ENCODE measurements at regions not wholly inside any gene's neighbourhood (a gene's known extent, or its start where the extent isn't known, plus 50 kb on each side); places are given as distances from the start of the nearest gene placed in this dataset.

DNA sequence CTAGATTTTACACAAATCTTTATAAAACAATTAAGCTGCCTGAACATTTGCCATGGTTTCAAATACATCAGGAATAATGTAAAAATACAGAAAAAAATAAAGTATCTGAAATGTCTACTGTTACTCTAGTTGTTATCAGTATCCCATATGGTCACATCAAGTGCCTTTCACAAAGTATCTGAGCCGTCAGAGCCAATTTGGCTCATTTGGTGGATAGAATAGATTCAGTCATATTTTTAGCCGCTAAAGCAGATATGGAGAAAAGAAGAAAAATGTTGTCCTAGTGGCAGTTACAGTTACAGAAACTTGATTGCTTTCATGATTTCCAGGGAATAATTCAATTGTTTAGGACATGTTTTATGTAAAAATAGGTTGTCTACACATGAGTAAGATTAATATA is 641.1 kb downstream of the RAPGEF2 start:
- no peak for ATAC-seq
- CTCF ChIA-PET = no interaction called here
- no peak overlapping the region for H3K27ac Mint-ChIP-seq

DNA sequence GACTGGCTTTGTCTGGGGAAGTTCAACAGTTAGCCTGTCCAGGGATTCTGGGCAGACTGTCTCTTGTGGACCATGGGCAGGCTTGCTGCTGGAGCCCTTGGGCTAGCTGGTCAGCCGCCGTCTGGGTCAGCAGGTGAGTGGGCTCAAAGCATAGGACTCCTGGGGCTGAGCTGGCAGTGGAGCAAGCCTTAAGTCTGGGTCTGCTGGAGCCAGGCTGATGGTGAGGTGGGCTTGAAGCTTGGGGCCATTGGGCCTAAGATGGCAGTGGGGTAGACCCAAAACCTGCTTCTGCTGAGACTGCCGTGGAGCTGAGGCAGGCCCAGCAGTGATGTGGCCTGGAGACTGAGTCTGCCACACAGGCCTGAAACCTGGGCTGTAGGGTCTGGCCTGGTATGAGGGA is 645.1 kb downstream of the RAPGEF2 start:
- Mint-ChIP-seq H3K36me3 (no peaks in the 10 kb centered on the region), H3K27ac (no peak overlapping the region), H3K9me3 (ENCODE audit: low read depth) (no peaks in the 10 kb centered on the region), H3K27me3 (no peaks in the 10 kb centered on the region), H3K4me1 (no peaks in the 10 kb centered on the region), H3K4me3 (no peak overlapping the region)
- ATAC-seq = no peak
- DNase-seq = no peak
- CTCF ChIA-PET = no interaction called here

More for the DNA sequence above, 641.1 kb downstream of the RAPGEF2 start:
- no peak for DNase-seq
- no peaks in the 10 kb centered on the region for H3K4me1 Mint-ChIP-seq
- H3K27me3 Mint-ChIP-seq = no peaks in the 10 kb centered on the region
- peaks cover 8% of the 10 kb centered on the region for H3K9me3 Mint-ChIP-seq (ENCODE audit: low read depth)
- H3K4me3 Mint-ChIP-seq = no peak overlapping the region
- H3K36me3 Mint-ChIP-seq = no peaks in the 10 kb centered on the region

DNA sequence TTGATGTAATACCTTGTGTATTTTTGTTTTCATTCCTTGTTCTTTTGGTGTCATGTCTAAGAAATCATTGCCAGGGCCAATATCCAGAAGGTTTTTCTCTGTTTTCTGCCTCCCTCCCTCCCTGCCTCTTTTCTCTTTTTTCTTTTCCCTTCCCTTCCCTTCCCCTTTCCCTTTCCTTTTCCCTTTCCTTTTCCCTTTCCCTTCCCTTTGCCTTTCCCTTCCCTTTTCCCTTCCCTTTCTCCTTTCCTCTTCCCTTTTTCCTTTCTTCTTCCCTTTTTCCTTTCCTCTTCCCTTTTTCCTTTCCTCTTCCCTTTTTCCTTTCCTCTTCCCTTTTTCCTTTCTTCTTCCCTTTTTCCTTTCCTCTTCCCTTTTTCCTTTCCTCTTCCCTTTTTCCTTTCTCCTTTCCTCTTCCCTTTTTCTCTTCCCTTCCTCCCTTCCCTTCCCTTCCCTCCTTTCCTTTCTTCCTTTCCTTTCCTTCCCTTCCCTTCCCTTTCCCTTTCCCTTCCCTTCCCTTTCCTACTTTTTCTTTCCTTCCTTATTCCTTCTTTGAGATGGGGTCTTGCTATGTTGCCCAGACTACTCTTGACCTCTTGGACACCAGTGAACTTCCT is 646.1 kb downstream of the RAPGEF2 start:
- Mint-ChIP-seq H3K36me3 (no peaks in the 10 kb centered on the region), H3K9me3 (ENCODE audit: low read depth) (peaks cover 2% of the 10 kb centered on the region), H3K27me3 (no peaks in the 10 kb centered on the region), H3K4me3 (no peak overlapping the region), H3K4me1 (no peaks in the 10 kb centered on the region), H3K27ac (no peak overlapping the region)
- ATAC-seq (no peak), DNase-seq (no peak)
- CTCF ChIA-PET = no interaction called here

DNA sequence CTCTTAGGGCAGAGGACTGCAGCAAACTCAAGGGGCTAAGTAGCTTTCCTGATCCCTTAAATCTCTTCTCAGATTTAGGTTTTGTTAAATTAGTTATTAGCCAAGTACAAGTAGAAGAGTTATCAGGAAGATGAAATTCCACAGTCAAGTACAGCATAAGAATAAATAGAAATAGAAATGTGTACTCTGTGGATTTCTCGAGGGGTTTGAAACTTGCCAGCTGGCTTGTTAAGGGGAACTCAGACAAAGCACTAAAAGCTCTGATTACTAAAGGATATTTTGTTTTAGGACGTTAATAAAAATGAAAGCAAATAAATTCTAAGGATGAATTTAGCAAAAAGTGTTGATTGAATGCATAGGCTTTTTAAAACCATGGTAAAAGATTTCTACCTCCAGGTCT is 654.6 kb downstream of the RAPGEF2 start:
- no peak overlapping the region for H3K27ac Mint-ChIP-seq
- H3K4me3 Mint-ChIP-seq = no peak overlapping the region
- no peak for ATAC-seq
- peaks cover 3% of the 10 kb centered on the region for H3K9me3 Mint-ChIP-seq (ENCODE audit: low read depth)
- no peaks in the 10 kb centered on the region for H3K36me3 Mint-ChIP-seq
- no peaks in the 10 kb centered on the region for H3K4me1 Mint-ChIP-seq
- CTCF ChIA-PET = no interaction called here
- H3K27me3 Mint-ChIP-seq = no peaks in the 10 kb centered on the region
- DNase-seq = no peak

DNA sequence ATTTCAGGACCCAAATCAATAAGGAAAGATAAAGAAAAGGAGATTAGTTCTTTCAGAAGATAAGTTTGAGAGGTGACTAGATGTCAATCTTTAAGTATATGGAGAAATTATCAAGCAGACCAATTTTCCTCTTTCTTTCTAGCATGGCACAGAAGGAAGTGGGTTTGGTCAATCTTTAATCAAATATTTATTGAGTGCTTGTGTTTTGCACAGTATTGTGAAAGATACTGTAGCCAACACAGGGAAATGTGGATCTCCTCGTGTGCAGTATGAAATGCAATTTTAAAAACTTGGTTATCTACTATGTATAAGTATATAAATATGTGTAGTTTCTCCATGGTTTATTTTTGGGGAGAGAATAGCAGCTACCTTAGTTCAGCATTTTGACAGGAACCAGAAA is 655.2 kb downstream of the RAPGEF2 start:
- H3K27ac Mint-ChIP-seq = no peak overlapping the region
- no peaks in the 10 kb centered on the region for H3K27me3 Mint-ChIP-seq
- CTCF ChIA-PET = no interaction called here
- ATAC-seq = no peak
- peaks cover 3% of the 10 kb centered on the region for H3K9me3 Mint-ChIP-seq (ENCODE audit: low read depth)
- no peak overlapping the region for H3K4me3 Mint-ChIP-seq
- no peaks in the 10 kb centered on the region for H3K4me1 Mint-ChIP-seq
- no peaks in the 10 kb centered on the region for H3K36me3 Mint-ChIP-seq
- no peak for DNase-seq

DNA sequence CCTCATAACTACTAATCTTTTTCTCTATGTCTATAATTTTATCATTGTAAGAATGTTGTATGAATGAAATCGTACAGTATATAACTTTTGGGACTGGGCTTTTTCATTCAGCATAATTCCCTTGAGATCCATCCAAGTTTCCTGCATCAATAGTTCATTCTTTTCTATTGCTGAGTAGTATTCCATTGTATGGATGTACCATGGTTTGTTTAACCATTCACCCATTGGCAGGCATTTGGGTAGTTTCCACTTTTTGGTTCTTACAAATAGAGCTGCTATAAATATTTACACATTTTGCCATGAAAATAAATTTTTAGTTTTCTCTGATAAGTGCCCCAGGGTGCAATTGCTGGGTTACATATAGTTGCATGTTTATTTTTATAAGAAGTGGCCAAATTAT is 659.8 kb downstream of the RAPGEF2 start:
- Mint-ChIP-seq H3K4me3 (no peak overlapping the region), H3K9me3 (ENCODE audit: low read depth) (no peaks in the 10 kb centered on the region), H3K4me1 (no peaks in the 10 kb centered on the region), H3K27me3 (no peaks in the 10 kb centered on the region), H3K27ac (no peak overlapping the region), H3K36me3 (no peaks in the 10 kb centered on the region)
- no peak for ATAC-seq
- CTCF ChIA-PET = no interaction called here
- DNase-seq = no peak

DNA sequence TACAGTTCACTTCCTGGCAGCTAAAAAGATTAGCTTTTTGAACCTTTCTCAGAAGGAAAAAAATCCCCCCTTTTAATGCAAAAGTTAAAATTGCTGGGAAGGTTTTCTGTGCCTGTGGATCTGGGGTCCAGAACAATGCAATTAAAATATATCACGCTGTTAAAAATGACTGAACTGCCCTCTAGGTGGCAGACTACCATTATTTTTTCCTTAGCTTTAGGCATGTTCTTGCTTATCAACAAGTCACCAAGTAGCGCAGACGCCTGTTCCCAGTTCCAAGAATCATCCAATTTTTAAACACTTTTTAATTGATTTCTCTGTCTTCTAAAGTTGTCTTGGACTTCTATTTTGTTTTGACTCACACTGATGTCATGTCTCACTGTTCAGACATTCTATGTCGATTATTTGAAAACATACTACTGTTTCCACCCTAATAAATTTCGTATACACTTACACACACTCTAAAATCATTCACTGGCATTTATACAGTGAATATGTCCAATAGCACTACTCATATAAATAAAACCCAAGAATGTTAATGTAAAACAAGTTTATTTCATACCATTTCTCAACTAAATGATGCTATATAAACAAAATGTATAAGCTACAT is 661.6 kb downstream of the RAPGEF2 start:
- Mint-ChIP-seq H3K4me3 (no peak overlapping the region), H3K27me3 (no peaks in the 10 kb centered on the region), H3K9me3 (ENCODE audit: low read depth) (no peaks in the 10 kb centered on the region), H3K36me3 (no peaks in the 10 kb centered on the region), H3K27ac (no peak overlapping the region), H3K4me1 (no peaks in the 10 kb centered on the region)
- CTCF ChIA-PET = interaction anchor here (1.3 kb wide), 1 partner anchor 15 kb away, joined by 3 read pairs; no protein-coding TSS in a partner anchor
- no peak for ATAC-seq
- no peak for DNase-seq

DNA sequence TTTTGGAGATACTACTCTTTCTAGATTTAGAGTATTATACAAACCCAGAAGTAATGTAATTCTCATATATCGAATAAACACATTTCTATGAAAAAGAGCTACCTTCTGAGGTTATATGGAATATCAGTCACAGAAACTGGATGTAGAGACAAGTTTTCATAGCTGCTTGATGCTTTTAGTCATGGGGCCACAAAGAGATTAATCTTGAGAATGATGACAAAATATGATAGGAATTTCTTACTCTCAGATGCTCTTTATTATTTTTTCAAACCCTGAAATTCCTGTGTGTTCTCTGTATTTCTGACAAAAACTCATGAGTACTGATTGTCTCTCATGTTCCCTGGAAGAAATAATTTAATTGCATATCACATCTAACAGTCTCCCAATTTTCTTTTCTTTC is 662.5 kb downstream of the RAPGEF2 start:
- DNase-seq (no peak), ATAC-seq (no peak)
- CTCF ChIA-PET = interaction anchor here (1.3 kb wide), 1 partner anchor 14 kb away, joined by 3 read pairs; no protein-coding TSS in a partner anchor
- Mint-ChIP-seq H3K36me3 (no peaks in the 10 kb centered on the region), H3K27me3 (no peaks in the 10 kb centered on the region), H3K9me3 (ENCODE audit: low read depth) (no peaks in the 10 kb centered on the region), H3K27ac (no peak overlapping the region), H3K4me1 (no peaks in the 10 kb centered on the region), H3K4me3 (no peak overlapping the region)

DNA sequence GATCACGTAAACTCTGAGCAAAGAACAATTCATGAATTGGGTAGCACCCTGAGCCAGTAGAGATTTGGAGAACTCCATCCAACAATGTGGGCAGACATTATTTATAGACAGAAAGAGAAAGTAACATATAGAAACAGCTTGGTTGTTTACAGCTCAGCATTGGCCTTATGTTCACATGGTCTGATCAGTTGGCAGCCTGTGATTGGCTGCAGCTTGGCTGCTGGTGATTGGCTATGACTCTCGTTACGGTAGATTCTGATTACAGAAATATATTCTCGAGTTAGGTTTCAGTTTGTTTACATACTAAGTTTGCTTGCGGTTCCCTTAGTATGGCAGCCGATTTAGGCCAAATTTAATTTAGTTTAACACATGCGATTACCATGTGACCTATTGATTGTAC is 663.4 kb downstream of the RAPGEF2 start:
- Mint-ChIP-seq H3K4me1 (no peaks in the 10 kb centered on the region), H3K9me3 (ENCODE audit: low read depth) (no peaks in the 10 kb centered on the region), H3K27me3 (no peaks in the 10 kb centered on the region), H3K36me3 (no peaks in the 10 kb centered on the region), H3K27ac (no peak overlapping the region), H3K4me3 (no peak overlapping the region)
- ATAC-seq (no peak), DNase-seq (no peak)
- CTCF ChIA-PET = no interaction called here

DNA sequence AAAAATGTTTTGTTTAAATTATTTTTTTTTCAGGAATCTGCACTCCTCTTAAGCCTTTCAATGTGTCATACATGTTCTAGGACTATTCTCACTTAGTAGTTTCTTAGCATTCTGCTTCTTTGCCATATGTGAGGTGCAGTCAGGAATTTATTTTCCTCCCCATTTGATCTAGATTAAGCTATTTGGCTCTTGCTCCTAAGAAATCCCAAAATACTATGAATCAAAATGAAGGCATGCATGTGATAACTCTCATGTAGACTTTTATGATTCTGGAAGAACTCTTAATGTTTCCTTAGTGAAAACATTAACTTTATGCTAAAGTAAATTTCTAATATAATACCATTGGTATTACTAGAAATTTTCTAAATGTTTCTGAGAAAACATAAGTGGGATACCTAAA is 664.5 kb downstream of the RAPGEF2 start:
- DNase-seq = no peak
- Mint-ChIP-seq H3K36me3 (no peaks in the 10 kb centered on the region), H3K4me1 (no peaks in the 10 kb centered on the region), H3K4me3 (no peak overlapping the region), H3K27me3 (no peaks in the 10 kb centered on the region), H3K9me3 (ENCODE audit: low read depth) (no peaks in the 10 kb centered on the region), H3K27ac (no peak overlapping the region)
- CTCF ChIA-PET = no interaction called here
- no peak for ATAC-seq

DNA sequence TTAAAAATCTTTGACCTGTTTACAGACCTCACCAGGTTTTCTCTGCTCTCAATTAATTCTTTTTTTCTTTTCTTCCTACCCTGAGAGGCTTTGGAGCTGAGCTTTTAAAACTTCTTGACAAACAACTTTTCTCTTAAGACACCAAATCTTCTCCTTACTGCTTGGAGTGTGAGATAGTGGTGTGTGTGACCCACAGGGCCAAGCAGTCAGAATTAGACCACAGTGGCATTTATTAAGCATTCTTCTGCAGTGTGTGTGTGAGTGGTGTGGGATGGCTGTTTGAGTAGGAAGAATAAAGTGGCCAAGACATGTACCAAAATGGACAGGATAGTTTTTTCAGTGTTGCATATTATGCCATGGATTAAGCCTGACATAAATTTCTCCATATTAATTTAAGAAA is 665.1 kb downstream of the RAPGEF2 start:
- ATAC-seq = no peak
- peaks cover 3% of the 10 kb centered on the region for H3K9me3 Mint-ChIP-seq (ENCODE audit: low read depth)
- H3K36me3 Mint-ChIP-seq = no peaks in the 10 kb centered on the region
- no peaks in the 10 kb centered on the region for H3K4me1 Mint-ChIP-seq
- no peak overlapping the region for H3K27ac Mint-ChIP-seq
- no peak overlapping the region for H3K4me3 Mint-ChIP-seq
- no peaks in the 10 kb centered on the region for H3K27me3 Mint-ChIP-seq
- CTCF ChIA-PET = no interaction called here
- no peak for DNase-seq

DNA sequence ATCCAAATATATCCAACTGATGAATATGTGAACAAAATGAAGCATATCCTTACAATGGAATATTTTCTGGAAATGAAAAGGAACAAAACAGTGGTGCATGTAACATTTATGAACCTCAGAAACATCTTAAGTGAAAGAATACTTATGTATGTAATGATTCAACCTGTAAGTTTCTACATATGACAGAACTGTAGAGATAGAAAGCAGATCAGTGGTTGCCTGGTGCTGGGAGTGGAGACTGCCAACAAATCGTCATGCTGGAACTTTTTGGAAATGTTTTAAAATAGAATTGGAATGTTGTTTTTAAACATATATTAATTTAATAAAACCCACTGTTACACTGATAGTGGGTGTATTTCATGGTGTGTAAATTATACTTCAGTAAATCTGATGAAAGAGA is 667.5 kb downstream of the RAPGEF2 start:
- DNase-seq (no peak), ATAC-seq (no peak)
- Mint-ChIP-seq H3K27me3 (no peaks in the 10 kb centered on the region), H3K27ac (no peak overlapping the region), H3K9me3 (ENCODE audit: low read depth) (peaks cover 9% of the 10 kb centered on the region), H3K36me3 (no peaks in the 10 kb centered on the region), H3K4me3 (no peak overlapping the region), H3K4me1 (no peaks in the 10 kb centered on the region)
- CTCF ChIA-PET = no interaction called here

DNA sequence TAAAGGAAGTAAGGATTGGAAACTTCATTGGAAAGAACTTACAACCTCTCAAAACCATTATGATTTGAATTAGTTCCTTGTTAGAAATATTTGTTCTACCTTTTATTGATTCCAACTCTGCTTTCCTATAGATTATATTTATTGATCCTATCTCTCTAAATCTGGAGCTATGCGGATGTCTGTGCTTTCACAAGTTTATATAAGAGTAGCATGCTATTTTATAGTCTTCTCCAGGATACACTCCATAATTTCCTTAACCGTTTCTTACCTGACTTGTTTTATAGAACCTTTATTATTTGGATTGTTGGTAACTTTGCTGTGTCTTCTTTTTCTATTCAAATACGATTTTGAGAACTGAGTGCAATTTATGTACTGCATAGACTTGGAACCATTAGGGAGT is 668.1 kb downstream of the RAPGEF2 start:
- CTCF ChIA-PET = no interaction called here
- Mint-ChIP-seq H3K4me3 (no peak overlapping the region), H3K36me3 (no peaks in the 10 kb centered on the region), H3K9me3 (ENCODE audit: low read depth) (peaks cover 9% of the 10 kb centered on the region), H3K27ac (no peak overlapping the region), H3K4me1 (no peaks in the 10 kb centered on the region), H3K27me3 (no peaks in the 10 kb centered on the region)
- no peak for ATAC-seq
- no peak for DNase-seq

DNA sequence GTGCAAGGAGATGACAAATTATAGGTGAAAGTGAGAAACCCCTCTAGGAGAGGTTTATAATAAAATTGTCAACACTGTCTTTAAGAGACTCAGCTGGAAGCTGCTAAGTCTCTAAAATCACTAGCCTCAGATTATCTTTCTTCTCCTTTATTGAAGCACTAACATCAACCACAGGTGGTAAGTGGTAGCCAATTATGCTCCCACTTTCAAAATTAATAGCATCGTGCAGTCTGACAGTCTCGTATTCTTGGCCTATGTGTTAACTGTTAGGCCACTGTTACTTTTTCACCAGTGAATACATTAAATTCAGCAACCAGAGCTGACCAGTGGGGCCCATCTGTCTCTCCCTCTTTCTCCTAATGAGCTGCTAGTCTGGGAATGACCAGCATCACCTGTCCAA is 674.1 kb downstream of the RAPGEF2 start:
- Mint-ChIP-seq H3K36me3 (no peaks in the 10 kb centered on the region), H3K9me3 (ENCODE audit: low read depth) (peaks cover 9% of the 10 kb centered on the region), H3K27me3 (no peaks in the 10 kb centered on the region), H3K27ac (no peak overlapping the region), H3K4me1 (no peaks in the 10 kb centered on the region), H3K4me3 (no peak overlapping the region)
- ATAC-seq = no peak
- DNase-seq = no peak
- CTCF ChIA-PET = no interaction called here

DNA sequence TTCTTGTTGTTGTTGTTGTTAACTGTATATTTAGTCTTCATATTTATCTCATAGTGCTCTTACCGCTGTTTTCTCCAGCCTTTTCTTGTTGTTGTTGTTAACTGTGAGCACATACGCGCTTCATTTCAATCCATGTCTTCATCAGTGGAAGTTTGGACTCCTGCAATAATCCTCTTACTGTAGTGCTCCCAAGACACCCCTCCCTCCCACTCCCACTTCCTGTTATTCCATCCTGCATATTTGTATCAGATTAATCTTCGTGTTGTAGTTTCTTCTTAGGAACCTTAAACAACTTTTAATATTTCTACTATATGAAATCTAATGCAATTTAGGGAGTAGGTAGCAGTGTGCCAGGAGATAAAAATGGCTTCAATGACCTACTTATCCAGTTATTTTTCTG is 674.8 kb downstream of the RAPGEF2 start:
- no peak for ATAC-seq
- Mint-ChIP-seq H3K9me3 (ENCODE audit: low read depth) (peaks cover 8% of the 10 kb centered on the region), H3K4me1 (no peaks in the 10 kb centered on the region), H3K36me3 (no peaks in the 10 kb centered on the region), H3K27me3 (no peaks in the 10 kb centered on the region), H3K4me3 (no peak overlapping the region), H3K27ac (no peak overlapping the region)
- CTCF ChIA-PET = no interaction called here
- DNase-seq = no peak

Measured in activated CD8-positive, alpha-beta memory T cell treated with anti-CD3 and anti-CD28 coated beads, Interleukin-2, amount 10 ng/mL, durations not matched to agents 7 days and 5 days (primary cell).